HL-60 (cell line): ENCODE measurements at regions not wholly inside any gene's neighbourhood (a gene's known extent, or its start where the extent isn't known, plus 50 kb on each side); places are given as distances from the start of the nearest gene placed in this dataset.

Experiments
- DNase-seq, 2 experiments: peaks; one replicate each; pipeline ENCODE4 v3.0.0-alpha.2; 2010 to 2020; ENCODE audit warnings: low read depth in 1 of 2, low spot score in 1 of 2
- H3K27ac ChIP-seq: fragments of 250-450 bp; sonication (Bioruptor Pico); replicated peaks from 2 replicates; pipeline ENCODE4 v1.5.1; 2020; ENCODE audit warnings: mild to moderate bottlenecking, moderate library complexity
- H3K27me3 ChIP-seq: fragments of 250-450 bp; sonication (Bioruptor Pico); 2 replicates; pipeline ENCODE4 v1.5.1; 2021; ENCODE audit warnings: mild to moderate bottlenecking, moderate library complexity; ENCODE audit not compliant: insufficient read depth, poor library complexity, severe bottlenecking
- H3K4me3 ChIP-seq: replicated peaks from 2 replicates; pipeline ENCODE4 v1.5.1; 2011; ENCODE audit warnings: mild to moderate bottlenecking, control low read depth, low read length; ENCODE audit not compliant: insufficient read depth
- CTCF ChIP-seq: IDR thresholded peaks from one replicate; pipeline ENCODE4 v1.5.1; 2011; ENCODE audit warnings: low read length, control low read depth, inconsistent platforms; ENCODE audit not compliant: insufficient read depth
- GABPA ChIP-seq: IDR thresholded peaks from 2 replicates; pipeline ENCODE4 v1.6.1; 2012; ENCODE audit warnings: low read depth
- POLR2AphosphoS5 ChIP-seq: IDR thresholded peaks from 2 replicates; pipeline ENCODE4 v1.6.1; 2012; ENCODE audit warnings: low read depth
- SPI1 ChIP-seq: IDR thresholded peaks from 2 replicates; pipeline ENCODE4 v1.6.1; 2012; ENCODE audit warnings: low read depth, mild to moderate bottlenecking, borderline replicate concordance
- TF ChIP-seq, protein P1 (sequence below): IDR thresholded peaks from 2 replicates; pipeline ENCODE4 v1.6.1; 2012; ENCODE audit warnings: low read depth; ENCODE audit not compliant: insufficient replicate concordance

GRCh38 chr11:116390963-116391362 is 381.8 kb downstream of the BUD13 start:
- Histone ChIP-seq H3K27ac (no peak overlapping the region), H3K4me3 (no peak overlapping the region), H3K27me3 (no peaks in the 10 kb centered on the region)
- DNase-seq: no peak
- no peak for TF ChIP-seq GABPA
- TF ChIP-seq, protein P1, sequence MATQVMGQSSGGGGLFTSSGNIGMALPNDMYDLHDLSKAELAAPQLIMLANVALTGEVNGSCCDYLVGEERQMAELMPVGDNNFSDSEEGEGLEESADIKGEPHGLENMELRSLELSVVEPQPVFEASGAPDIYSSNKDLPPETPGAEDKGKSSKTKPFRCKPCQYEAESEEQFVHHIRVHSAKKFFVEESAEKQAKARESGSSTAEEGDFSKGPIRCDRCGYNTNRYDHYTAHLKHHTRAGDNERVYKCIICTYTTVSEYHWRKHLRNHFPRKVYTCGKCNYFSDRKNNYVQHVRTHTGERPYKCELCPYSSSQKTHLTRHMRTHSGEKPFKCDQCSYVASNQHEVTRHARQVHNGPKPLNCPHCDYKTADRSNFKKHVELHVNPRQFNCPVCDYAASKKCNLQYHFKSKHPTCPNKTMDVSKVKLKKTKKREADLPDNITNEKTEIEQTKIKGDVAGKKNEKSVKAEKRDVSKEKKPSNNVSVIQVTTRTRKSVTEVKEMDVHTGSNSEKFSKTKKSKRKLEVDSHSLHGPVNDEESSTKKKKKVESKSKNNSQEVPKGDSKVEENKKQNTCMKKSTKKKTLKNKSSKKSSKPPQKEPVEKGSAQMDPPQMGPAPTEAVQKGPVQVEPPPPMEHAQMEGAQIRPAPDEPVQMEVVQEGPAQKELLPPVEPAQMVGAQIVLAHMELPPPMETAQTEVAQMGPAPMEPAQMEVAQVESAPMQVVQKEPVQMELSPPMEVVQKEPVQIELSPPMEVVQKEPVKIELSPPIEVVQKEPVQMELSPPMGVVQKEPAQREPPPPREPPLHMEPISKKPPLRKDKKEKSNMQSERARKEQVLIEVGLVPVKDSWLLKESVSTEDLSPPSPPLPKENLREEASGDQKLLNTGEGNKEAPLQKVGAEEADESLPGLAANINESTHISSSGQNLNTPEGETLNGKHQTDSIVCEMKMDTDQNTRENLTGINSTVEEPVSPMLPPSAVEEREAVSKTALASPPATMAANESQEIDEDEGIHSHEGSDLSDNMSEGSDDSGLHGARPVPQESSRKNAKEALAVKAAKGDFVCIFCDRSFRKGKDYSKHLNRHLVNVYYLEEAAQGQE: no peak
- TF ChIP-seq POLR2AphosphoS5: no peak
- no peak for TF ChIP-seq CTCF
- TF ChIP-seq SPI1: no peak

GRCh38 chr11:116388146-116388545 is 384.6 kb downstream of the BUD13 start:
- TF ChIP-seq, protein P1: no peak
- TF ChIP-seq SPI1 (no peak), POLR2AphosphoS5 (no peak), CTCF (no peak), GABPA (no peak)
- H3K4me3 ChIP-seq: no peak overlapping the region
- H3K27me3 ChIP-seq: no peaks in the 10 kb centered on the region
- no peak overlapping the region for H3K27ac ChIP-seq
- no peak for DNase-seq

GRCh38 chr11:116387641-116388040 is 385.1 kb downstream of the BUD13 start:
- Histone ChIP-seq H3K27me3 (no peaks in the 10 kb centered on the region), H3K4me3 (no peak overlapping the region), H3K27ac (no peak overlapping the region)
- TF ChIP-seq SPI1 (no peak), GABPA (no peak), POLR2AphosphoS5 (no peak), CTCF (no peak)
- TF ChIP-seq, protein P1: no peak
- no peak for DNase-seq
